Stimulated activated CD8-positive, alpha-beta memory T cell treated with anti-CD3 and anti-CD28 coated beads, Interleukin-4, amount 100 ng/mL, for 48 hours (primary cell): ENCODE measurements at regions not wholly inside any gene's neighbourhood (a gene's known extent, or its start where the extent isn't known, plus 50 kb on each side); places are given as distances from the start of the nearest gene placed in this dataset.

Source experiments
- DNase-seq: peaks from one replicate; pipeline ENCODE4 v3.0.0-alpha.2; 2020

- no peak for DNase-seq
Observed at GRCh38 chr15:62377736-62378480, 212.8 kb upstream of the C2CD4B start.

GRCh38 chr15:62378772-62379498 is 213.8 kb upstream of the C2CD4B start:
- DNase-seq, result no peak

GRCh38 chr15:62380011-62380410 is 214.9 kb upstream of the C2CD4B start:
- DNase-seq, result no peak

GRCh38 chr15:62382046-62382445 is 217.0 kb upstream of the C2CD4B start:
- no peak for DNase-seq

- DNase-seq, result peak; percentile 77
Observed at GRCh38 chr15:62389885-62390790, 225.1 kb upstream of the C2CD4B start, which contains the start of gene TLN2. Gene TLN2 (plus strand): TSS chr15:62390550.

GRCh38 chr15:62390791-62391640 is 225.9 kb upstream of the C2CD4B start:
- peak; percentile 58 for DNase-seq

- peak; percentile 48 for DNase-seq
Observed at GRCh38 chr15:62391641-62392262, 226.7 kb upstream of the C2CD4B start.

GRCh38 chr15:62392376-62392775 is 227.3 kb upstream of the C2CD4B start:
- DNase-seq, result no peak

- DNase-seq, result no peak
Observed at GRCh38 chr15:62393196-62393595, 228.1 kb upstream of the C2CD4B start.

- DNase-seq, result no peak
Observed at GRCh38 chr15:62394079-62394478, 229.0 kb upstream of the C2CD4B start.

GRCh38 chr15:62400778-62401177 is 235.7 kb upstream of the C2CD4B start:
- no peak for DNase-seq

GRCh38 chr15:62402687-62403086 is 237.6 kb upstream of the C2CD4B start:
- no peak for DNase-seq

- DNase-seq, result no peak
Observed at GRCh38 chr15:62403164-62403809, 238.2 kb upstream of the C2CD4B start.

GRCh38 chr15:62404194-62404985 is 239.3 kb upstream of the C2CD4B start:
- DNase-seq, result no peak

GRCh38 chr15:62406305-62406891 is 241.3 kb upstream of the C2CD4B start:
- no peak for DNase-seq

- DNase-seq, result no peak
Observed at GRCh38 chr15:62407216-62407615, 242.1 kb upstream of the C2CD4B start.

GRCh38 chr15:62407962-62408361 is 242.9 kb upstream of the C2CD4B start:
- no peak for DNase-seq

- no peak for DNase-seq
Observed at GRCh38 chr15:62409466-62409865, 244.4 kb upstream of the C2CD4B start.

GRCh38 chr15:62412686-62413085 is 247.6 kb upstream of the C2CD4B start:
- DNase-seq, result no peak

- no peak for DNase-seq
Observed at GRCh38 chr15:62413153-62413552, 248.1 kb upstream of the C2CD4B start.
